Adipocyte (in vitro differentiated cells): ENCODE measurements at regions not wholly inside any gene's neighbourhood (a gene's known extent, or its start where the extent isn't known, plus 50 kb on each side); places are given as distances from the start of the nearest gene placed in this dataset.
A peak's percentile ranks its signal among the peaks of the same experiment; 100 is the strongest.
"Not testable (repeated sequence)": the region's sequence is repeated elsewhere in the genome, so short reads cannot be mapped to it uniquely, and the experiment has no call there.

ENCODE experiments used
- DNase-seq: peaks from one replicate; pipeline ENCODE4 v3.0.0-alpha.2; 2015; ENCODE audit warnings: low read depth
- H3K27me3 ChIP-seq: replicated peaks from 2 replicates; pipeline ENCODE4 v1.7.0; 2013; ENCODE audit warnings: mild to moderate bottlenecking, low read length, moderate library complexity; ENCODE audit not compliant: control insufficient read depth, insufficient read depth
- H3K36me3 ChIP-seq: 2 replicates; pipeline ENCODE4 v1.7.0; 2013; ENCODE audit warnings: low read length, mild to moderate bottlenecking, moderate library complexity; ENCODE audit not compliant: control insufficient read depth, insufficient read depth, severe bottlenecking
- H3K4me1 ChIP-seq: 2 replicates; pipeline ENCODE4 v1.7.0; 2013; ENCODE audit warnings: mild to moderate bottlenecking, low read length, moderate library complexity; ENCODE audit not compliant: control insufficient read depth, insufficient read depth
- H3K4me3 ChIP-seq: 2 replicates; pipeline ENCODE4 v1.7.0; 2013; ENCODE audit warnings: mild to moderate bottlenecking, low read length, moderate library complexity
- H3K9ac ChIP-seq: 2 replicates; pipeline ENCODE4 v1.7.0; 2013; ENCODE audit warnings: mild to moderate bottlenecking, low read length, moderate library complexity
- H3K9me3 ChIP-seq: 2 replicates; pipeline ENCODE4 v1.7.0; 2013; ENCODE audit warnings: mild to moderate bottlenecking, low read length, moderate library complexity; ENCODE audit not compliant: control insufficient read depth

- H3K4me3 ChIP-seq: no peak overlapping the region
- no peaks in the 10 kb centered on the region for H3K27me3 ChIP-seq
- peaks cover 45% of the 10 kb centered on the region for H3K4me1 ChIP-seq
- no peak for DNase-seq
- no peaks in the 10 kb centered on the region for H3K9me3 ChIP-seq
- peak overlapping the region; percentile 67 for H3K9ac ChIP-seq
- H3K36me3 ChIP-seq: no peaks in the 10 kb centered on the region
Measured at GRCh38 chr9:75447281-75447680, 359.0 kb downstream of the OSTF1 start.

DNA sequence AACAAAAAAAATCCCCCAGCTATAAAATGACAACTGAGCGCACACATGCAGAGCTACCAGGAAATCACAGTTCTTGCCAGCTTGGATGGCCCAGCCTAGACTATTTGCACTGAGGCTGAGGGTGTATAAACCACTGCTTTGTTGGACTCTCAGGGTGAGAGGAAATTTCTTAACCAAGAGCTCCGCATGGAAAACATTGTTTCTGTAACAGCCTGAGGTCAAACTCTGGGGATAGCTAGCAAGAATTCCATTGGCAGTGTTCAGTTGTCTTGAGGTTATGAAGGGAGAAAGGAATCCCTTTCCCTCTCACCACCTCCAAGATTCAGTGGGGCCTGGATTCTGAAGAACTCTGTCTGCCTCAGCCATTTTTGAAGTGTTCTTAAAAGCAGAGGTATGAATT, 360.0 kb downstream of the OSTF1 start:
- Histone ChIP-seq H3K9ac (peak overlapping the region; percentile 69), H3K27me3 (no peaks in the 10 kb centered on the region), H3K9me3 (no peaks in the 10 kb centered on the region), H3K4me3 (no peak overlapping the region), H3K4me1 (peaks cover 55% of the 10 kb centered on the region), H3K36me3 (no peaks in the 10 kb centered on the region)
- DNase-seq: no peak

GRCh38 chr9:75448955-75449354, 360.6 kb downstream of the OSTF1 start:
- Histone ChIP-seq H3K9ac (peak overlapping the region; percentile 69), H3K36me3 (no peaks in the 10 kb centered on the region), H3K9me3 (no peaks in the 10 kb centered on the region), H3K27me3 (no peaks in the 10 kb centered on the region), H3K4me3 (no peak overlapping the region), H3K4me1 (peaks cover 60% of the 10 kb centered on the region)
- no peak for DNase-seq

GRCh38 chr9:75451045-75451444, 362.7 kb downstream of the OSTF1 start:
- Histone ChIP-seq H3K4me1 (peaks cover 76% of the 10 kb centered on the region), H3K4me3 (no peak overlapping the region), H3K36me3 (no peaks in the 10 kb centered on the region), H3K9ac (peak overlapping the region; percentile 42), H3K27me3 (no peaks in the 10 kb centered on the region), H3K9me3 (no peaks in the 10 kb centered on the region)
- no peak for DNase-seq

GRCh38 chr9:75451505-75451904, 363.2 kb downstream of the OSTF1 start:
- no peaks in the 10 kb centered on the region for H3K36me3 ChIP-seq
- DNase-seq: peak; percentile 7
- H3K4me1 ChIP-seq: peaks cover 81% of the 10 kb centered on the region
- no peaks in the 10 kb centered on the region for H3K9me3 ChIP-seq
- no peaks in the 10 kb centered on the region for H3K27me3 ChIP-seq
- peak overlapping the region; percentile 41 for H3K9ac ChIP-seq
- no peak overlapping the region for H3K4me3 ChIP-seq

DNA sequence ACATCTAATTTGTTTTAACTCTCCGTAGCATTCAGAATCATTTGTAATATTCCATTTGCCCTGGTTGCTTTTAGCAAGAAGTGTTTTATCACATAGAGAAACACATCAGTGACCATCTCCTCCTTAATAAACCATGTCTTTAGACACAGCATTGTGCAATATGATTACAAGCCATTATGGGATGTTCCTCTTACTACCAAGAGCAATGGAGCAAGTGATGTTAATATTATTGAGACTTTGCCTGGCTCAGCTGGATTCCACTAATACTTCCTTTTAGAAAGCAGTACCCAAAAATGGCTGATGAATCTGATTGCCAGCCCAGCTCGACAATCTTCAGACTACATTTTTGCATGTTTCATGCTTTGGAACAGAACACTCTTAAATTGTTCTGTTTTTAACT, 364.2 kb downstream of the OSTF1 start:
- no peak for DNase-seq
- no peaks in the 10 kb centered on the region for H3K27me3 ChIP-seq
- H3K9ac ChIP-seq: peak overlapping the region; percentile 7
- H3K4me3 ChIP-seq: no peak overlapping the region
- no peaks in the 10 kb centered on the region for H3K36me3 ChIP-seq
- no peaks in the 10 kb centered on the region for H3K9me3 ChIP-seq
- H3K4me1 ChIP-seq: peaks cover 87% of the 10 kb centered on the region

DNA sequence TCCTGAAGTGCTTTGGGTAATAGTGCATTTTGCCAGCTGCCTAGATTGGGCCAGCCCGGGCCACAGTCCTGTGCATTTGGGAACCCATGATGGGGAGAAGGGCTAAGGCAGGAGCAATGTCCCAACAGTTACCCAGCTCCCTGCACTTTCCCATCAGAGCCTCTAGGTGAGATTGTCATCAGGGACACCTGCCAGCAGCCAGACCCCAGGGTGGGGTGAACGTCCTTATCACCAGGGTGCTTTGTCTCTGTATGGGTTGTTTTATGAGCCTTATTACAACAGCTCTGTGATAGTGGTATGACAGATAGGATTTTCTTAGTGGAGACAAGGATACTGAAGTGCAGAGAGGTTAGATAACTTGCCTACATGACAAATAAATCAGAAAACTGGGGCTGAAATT, 365.7 kb downstream of the OSTF1 start:
- Histone ChIP-seq H3K27me3 (no peaks in the 10 kb centered on the region), H3K36me3 (no peaks in the 10 kb centered on the region), H3K4me3 (no peak overlapping the region), H3K4me1 (peaks cover 72% of the 10 kb centered on the region), H3K9me3 (no peaks in the 10 kb centered on the region), H3K9ac (no peak overlapping the region)
- no peak for DNase-seq

- Histone ChIP-seq H3K9me3 (no peaks in the 10 kb centered on the region), H3K36me3 (no peaks in the 10 kb centered on the region), H3K4me1 (peaks cover 69% of the 10 kb centered on the region), H3K4me3 (no peak overlapping the region), H3K9ac (no peak overlapping the region), H3K27me3 (no peaks in the 10 kb centered on the region)
- DNase-seq: no peak
Measured at GRCh38 chr9:75454891-75455290, 366.6 kb downstream of the OSTF1 start.

DNA sequence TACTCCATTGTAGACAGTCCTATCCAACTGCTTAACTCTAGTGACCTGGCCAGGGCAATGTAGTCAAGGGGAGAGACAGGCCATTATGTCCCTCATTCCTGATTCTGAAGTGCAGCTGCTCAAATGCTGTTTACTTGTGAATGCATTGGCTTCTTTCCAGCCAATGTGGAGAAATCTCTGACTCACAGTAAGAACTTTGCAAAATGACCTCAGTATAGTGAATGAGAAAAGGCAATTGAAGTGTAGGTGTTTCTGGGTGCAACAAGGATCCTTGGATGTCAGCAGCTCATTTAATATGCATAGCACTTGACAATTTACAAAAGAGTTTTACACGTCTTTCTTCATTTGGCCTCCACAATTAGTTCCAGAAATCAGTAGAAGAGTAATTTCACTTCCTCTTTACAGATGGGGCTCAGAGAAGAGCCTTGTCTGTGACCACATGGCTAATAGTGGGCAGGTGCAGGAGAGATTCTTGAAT, 367.2 kb downstream of the OSTF1 start:
- Histone ChIP-seq H3K9me3 (no peaks in the 10 kb centered on the region), H3K4me3 (no peak overlapping the region), H3K27me3 (no peaks in the 10 kb centered on the region), H3K4me1 (peaks cover 63% of the 10 kb centered on the region), H3K9ac (no peak overlapping the region), H3K36me3 (no peaks in the 10 kb centered on the region)
- DNase-seq: no peak

DNA sequence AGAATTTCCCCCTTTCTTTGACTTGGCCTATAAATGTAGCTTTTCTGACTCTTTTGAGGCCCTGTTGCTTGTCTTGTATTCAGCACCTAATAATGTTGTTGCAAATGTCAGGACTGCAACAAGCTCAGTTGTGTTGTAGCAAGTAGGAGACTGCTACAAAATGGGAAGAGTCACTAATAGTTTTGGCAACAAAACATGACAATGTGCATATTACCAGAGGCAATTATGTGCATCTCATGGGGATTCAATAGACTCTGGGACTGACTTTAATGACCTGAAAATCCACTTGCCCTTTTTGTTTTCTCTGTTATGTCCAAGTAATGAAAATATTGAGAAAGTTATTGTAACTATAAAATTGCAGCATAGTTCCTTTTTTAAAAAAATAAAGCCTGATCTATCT, 368.4 kb downstream of the OSTF1 start:
- DNase-seq: no peak
- H3K4me1 ChIP-seq: peaks cover 51% of the 10 kb centered on the region
- H3K27me3 ChIP-seq: no peaks in the 10 kb centered on the region
- no peak overlapping the region for H3K4me3 ChIP-seq
- peak overlapping the region; percentile 56 for H3K9ac ChIP-seq
- H3K9me3 ChIP-seq: no peaks in the 10 kb centered on the region
- H3K36me3 ChIP-seq: no peaks in the 10 kb centered on the region

- Histone ChIP-seq H3K27me3 (no peaks in the 10 kb centered on the region), H3K36me3 (no peaks in the 10 kb centered on the region), H3K4me1 (peaks cover 43% of the 10 kb centered on the region), H3K9ac (no peak overlapping the region), H3K4me3 (no peak overlapping the region), H3K9me3 (no peaks in the 10 kb centered on the region)
- no peak for DNase-seq
Measured at GRCh38 chr9:75457474-75458011, 369.2 kb downstream of the OSTF1 start.

- H3K36me3 ChIP-seq, DNase-seq, H3K9me3 ChIP-seq: not testable (repeated sequence)
Measured at GRCh38 chr9:75459311-75459710, 371.0 kb downstream of the OSTF1 start.

More at GRCh38 chr9:75459311-75459710, 371.0 kb downstream of the OSTF1 start:
- H3K27me3 ChIP-seq, H3K4me3 ChIP-seq, H3K9ac ChIP-seq: not testable (repeated sequence)
- H3K4me1 ChIP-seq: peaks cover 36% of the 10 kb centered on the region
